H1 (cell line): ENCODE measurements at regions not wholly inside any gene's neighbourhood (a gene's known extent, or its start where the extent isn't known, plus 50 kb on each side); places are given as distances from the start of the nearest gene placed in this dataset.

Experiments
- BCL11A ChIP-seq, 2 experiments: IDR thresholded peaks; one replicate each; pipeline ENCODE4 v1.6.1; 2011; ENCODE audit warnings: low read depth in 2 of 2, low read length in 2 of 2, mild to moderate bottlenecking in 2 of 2
- CBX8 ChIP-seq: fragments of 300-800, 300-1000 bp; sonication (generic); IDR thresholded peaks from 2 replicates; pipeline ENCODE4 v1.7.1; 2016; ENCODE audit warnings: low read depth, low read length, borderline replicate concordance
- CEBPB ChIP-seq: IDR thresholded peaks from 2 replicates; pipeline ENCODE4 v1.6.1; 2012; ENCODE audit warnings: low read depth, low read length
- CHD1 ChIP-seq: IDR thresholded peaks from 2 replicates; pipeline ENCODE4 v1.6.1; 2012; ENCODE audit warnings: low read depth, low read length, improper control_type of control experiment
- JUND ChIP-seq: IDR thresholded peaks from 2 replicates; pipeline ENCODE4 v1.6.1; 2011; ENCODE audit warnings: mild to moderate bottlenecking, improper control_type of control experiment, low read length
- MAFK ChIP-seq: IDR thresholded peaks from 2 replicates; pipeline ENCODE4 v1.6.1; 2012; ENCODE audit warnings: low read depth, mild to moderate bottlenecking, improper control_type of control experiment, low read length
- NRF1 ChIP-seq: IDR thresholded peaks from 2 replicates; pipeline ENCODE4 v1.6.1; 2011; ENCODE audit warnings: mild to moderate bottlenecking, low read depth, low read length, improper control_type of control experiment
- TF ChIP-seq, protein P1 (sequence below): IDR thresholded peaks from 2 replicates; pipeline ENCODE4 v1.6.1; 2011; ENCODE audit warnings: low read length, improper control_type of control experiment
- TF ChIP-seq, protein P2 (sequence below): fragments of 300-600 bp; sonication (generic); IDR thresholded peaks from 2 replicates; pipeline ENCODE4 v1.7.1; 2012; ENCODE audit warnings: low read length, moderate library complexity, mild to moderate bottlenecking, inconsistent platforms; ENCODE audit not compliant: insufficient replicate concordance

DNA sequence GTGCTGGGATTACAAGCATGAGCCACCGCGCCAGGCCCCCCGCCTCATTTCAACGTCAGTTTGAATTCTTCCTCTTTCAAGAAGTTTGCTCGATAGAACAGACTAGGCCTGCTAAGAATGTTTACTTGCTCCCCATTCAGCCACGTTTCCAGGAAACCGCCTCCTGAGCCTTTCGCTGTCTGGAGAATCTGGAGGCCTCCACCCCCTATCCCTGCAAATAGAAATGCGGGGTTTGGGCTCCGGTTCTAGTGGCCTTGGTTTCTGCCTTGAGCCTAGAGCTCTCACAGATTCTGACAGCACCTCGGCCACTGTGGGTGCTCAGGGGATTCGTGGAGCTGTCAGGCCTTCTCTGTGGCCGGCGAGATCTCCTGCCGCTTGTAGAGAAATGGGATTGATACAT is 84.3 kb downstream of the UBIAD1 start (continued):
- TF ChIP-seq, protein P1, sequence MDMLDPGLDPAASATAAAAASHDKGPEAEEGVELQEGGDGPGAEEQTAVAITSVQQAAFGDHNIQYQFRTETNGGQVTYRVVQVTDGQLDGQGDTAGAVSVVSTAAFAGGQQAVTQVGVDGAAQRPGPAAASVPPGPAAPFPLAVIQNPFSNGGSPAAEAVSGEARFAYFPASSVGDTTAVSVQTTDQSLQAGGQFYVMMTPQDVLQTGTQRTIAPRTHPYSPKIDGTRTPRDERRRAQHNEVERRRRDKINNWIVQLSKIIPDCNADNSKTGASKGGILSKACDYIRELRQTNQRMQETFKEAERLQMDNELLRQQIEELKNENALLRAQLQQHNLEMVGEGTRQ = no peak
- TF ChIP-seq CEBPB (no peak), CBX8 (no peak), BCL11A (IDR thresholded peaks at IDR 0.05; ENCODE audit: low read depth in 2 of 2, low read length in 2 of 2) (no peak), MAFK (no peak), NRF1 (no peak), CHD1 (no peak), JUND (no peak)
- TF ChIP-seq, protein P2, sequence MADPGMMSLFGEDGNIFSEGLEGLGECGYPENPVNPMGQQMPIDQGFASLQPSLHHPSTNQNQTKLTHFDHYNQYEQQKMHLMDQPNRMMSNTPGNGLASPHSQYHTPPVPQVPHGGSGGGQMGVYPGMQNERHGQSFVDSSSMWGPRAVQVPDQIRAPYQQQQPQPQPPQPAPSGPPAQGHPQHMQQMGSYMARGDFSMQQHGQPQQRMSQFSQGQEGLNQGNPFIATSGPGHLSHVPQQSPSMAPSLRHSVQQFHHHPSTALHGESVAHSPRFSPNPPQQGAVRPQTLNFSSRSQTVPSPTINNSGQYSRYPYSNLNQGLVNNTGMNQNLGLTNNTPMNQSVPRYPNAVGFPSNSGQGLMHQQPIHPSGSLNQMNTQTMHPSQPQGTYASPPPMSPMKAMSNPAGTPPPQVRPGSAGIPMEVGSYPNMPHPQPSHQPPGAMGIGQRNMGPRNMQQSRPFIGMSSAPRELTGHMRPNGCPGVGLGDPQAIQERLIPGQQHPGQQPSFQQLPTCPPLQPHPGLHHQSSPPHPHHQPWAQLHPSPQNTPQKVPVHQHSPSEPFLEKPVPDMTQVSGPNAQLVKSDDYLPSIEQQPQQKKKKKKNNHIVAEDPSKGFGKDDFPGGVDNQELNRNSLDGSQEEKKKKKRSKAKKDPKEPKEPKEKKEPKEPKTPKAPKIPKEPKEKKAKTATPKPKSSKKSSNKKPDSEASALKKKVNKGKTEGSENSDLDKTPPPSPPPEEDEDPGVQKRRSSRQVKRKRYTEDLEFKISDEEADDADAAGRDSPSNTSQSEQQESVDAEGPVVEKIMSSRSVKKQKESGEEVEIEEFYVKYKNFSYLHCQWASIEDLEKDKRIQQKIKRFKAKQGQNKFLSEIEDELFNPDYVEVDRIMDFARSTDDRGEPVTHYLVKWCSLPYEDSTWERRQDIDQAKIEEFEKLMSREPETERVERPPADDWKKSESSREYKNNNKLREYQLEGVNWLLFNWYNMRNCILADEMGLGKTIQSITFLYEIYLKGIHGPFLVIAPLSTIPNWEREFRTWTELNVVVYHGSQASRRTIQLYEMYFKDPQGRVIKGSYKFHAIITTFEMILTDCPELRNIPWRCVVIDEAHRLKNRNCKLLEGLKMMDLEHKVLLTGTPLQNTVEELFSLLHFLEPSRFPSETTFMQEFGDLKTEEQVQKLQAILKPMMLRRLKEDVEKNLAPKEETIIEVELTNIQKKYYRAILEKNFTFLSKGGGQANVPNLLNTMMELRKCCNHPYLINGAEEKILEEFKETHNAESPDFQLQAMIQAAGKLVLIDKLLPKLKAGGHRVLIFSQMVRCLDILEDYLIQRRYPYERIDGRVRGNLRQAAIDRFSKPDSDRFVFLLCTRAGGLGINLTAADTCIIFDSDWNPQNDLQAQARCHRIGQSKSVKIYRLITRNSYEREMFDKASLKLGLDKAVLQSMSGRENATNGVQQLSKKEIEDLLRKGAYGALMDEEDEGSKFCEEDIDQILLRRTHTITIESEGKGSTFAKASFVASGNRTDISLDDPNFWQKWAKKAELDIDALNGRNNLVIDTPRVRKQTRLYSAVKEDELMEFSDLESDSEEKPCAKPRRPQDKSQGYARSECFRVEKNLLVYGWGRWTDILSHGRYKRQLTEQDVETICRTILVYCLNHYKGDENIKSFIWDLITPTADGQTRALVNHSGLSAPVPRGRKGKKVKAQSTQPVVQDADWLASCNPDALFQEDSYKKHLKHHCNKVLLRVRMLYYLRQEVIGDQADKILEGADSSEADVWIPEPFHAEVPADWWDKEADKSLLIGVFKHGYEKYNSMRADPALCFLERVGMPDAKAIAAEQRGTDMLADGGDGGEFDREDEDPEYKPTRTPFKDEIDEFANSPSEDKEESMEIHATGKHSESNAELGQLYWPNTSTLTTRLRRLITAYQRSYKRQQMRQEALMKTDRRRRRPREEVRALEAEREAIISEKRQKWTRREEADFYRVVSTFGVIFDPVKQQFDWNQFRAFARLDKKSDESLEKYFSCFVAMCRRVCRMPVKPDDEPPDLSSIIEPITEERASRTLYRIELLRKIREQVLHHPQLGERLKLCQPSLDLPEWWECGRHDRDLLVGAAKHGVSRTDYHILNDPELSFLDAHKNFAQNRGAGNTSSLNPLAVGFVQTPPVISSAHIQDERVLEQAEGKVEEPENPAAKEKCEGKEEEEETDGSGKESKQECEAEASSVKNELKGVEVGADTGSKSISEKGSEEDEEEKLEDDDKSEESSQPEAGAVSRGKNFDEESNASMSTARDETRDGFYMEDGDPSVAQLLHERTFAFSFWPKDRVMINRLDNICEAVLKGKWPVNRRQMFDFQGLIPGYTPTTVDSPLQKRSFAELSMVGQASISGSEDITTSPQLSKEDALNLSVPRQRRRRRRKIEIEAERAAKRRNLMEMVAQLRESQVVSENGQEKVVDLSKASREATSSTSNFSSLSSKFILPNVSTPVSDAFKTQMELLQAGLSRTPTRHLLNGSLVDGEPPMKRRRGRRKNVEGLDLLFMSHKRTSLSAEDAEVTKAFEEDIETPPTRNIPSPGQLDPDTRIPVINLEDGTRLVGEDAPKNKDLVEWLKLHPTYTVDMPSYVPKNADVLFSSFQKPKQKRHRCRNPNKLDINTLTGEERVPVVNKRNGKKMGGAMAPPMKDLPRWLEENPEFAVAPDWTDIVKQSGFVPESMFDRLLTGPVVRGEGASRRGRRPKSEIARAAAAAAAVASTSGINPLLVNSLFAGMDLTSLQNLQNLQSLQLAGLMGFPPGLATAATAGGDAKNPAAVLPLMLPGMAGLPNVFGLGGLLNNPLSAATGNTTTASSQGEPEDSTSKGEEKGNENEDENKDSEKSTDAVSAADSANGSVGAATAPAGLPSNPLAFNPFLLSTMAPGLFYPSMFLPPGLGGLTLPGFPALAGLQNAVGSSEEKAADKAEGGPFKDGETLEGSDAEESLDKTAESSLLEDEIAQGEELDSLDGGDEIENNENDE = no peak
